Left renal pelvis (tissue), 4 donors: ENCODE measurements at regions not wholly inside any gene's neighbourhood (a gene's known extent, or its start where the extent isn't known, plus 50 kb on each side); places are given as distances from the start of the nearest gene placed in this dataset.

Experiments
- DNase-seq, 4 donors: peaks; one replicate each; pipeline ENCODE4 v3.0.0-alpha.2; 2013; ENCODE audit warnings: low read depth in 4 of 4, low spot score in 3 of 4

DNA sequence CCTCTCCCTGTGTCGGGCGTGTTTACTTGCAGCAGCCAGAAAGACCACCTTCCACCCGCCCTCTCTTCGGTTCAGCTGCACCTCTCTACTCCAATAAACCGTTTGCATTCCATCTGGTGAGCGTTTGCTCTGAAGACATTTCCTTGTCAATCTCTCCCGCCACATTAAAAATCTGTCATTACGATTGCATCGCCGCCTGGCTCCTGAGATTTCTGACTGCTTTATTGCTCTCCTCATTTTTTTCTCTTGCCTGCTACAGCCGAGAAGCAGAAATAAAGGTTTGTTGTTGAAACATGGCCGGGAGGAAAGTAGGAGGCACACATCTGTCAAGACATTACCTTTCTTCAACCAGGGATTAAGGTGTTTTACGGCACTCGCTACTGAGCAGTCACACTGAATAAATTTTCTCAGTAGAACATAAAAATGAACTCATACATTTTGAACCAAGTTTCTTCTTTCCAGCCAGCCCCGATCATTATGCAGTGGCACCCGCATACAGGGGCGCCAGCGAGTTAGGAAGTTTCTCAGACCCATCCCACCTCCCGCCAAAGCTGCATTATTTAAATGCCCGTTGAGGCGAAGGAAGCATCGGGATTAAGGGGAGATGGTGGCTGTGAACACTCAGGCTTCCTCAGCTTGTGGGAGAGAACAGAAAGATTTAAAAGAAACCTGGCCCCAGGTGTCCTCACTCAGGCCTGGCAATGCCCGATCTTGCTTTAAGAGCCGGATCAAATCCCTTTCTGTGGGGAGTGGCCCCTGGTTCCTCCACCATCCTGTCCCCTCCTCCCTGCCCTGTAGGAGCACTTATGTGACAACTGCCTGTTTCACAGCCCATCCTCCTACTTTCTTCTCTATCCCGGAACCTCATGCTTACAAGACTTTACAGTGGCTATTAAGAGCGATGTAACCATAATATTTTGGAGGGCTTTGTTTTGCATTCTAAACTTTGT is 1108.9 kb downstream of the BCL11B start:
- no peak for DNase-seq

DNA sequence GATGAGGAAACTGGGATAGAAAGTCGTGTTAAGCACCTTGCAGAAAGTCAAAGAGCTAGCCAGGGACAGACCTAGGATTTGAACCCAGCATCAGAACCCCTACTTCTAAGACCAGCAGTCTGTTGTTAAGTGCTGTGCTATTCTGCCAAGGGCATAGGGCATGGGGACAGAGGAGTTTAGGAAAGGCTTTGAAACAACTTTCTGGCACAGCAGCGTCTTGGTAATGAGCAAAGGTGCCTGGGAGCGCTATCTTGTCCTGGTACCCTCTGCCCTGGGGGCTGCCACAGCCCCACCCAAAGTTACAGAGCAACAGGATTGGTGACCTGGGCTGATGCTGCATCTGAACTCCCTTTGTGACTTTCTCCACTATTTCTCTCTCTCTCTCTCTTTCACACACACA is 1108.1 kb downstream of the BCL11B start:
- DNase-seq = no peak

DNA sequence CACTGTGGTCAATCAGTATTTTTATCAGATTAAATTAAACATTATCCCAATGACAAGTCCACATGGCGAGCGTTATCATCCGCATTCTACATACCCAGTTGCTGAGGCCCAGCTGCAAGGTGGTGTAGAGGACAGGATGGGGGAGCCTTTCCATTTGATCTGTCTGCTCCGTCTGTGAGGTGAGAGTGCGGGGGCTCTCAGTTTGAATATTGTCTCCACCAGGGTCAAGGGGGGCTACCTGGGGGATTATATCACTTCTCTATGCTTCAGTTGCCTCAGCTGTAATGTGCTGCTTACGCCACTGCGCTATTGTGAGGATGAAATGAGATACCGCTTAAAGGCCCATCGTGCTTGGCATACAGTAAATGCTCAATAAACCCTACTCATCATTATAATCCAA is 1106.0 kb downstream of the BCL11B start:
- no peak for DNase-seq

DNA sequence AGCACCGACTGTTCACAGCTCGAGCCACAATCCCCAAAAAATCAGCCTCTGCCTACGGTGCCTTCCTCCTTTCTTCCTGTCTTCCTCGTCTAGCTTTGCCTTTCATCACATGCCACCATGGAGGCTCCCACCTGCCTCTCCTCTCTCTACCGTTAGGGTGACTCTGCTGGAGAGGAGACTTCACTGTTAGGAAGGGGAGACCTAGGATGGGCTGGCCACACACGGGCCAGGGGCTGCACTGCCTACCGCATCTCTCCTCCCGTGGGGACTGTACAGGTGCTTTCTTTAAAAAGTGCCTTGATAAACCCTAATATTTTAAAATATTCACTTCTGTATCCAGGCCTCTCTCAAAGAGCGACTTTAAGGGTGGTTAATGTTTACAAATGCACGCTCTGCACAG is 1104.7 kb downstream of the BCL11B start:
- DNase-seq = no peak

DNA sequence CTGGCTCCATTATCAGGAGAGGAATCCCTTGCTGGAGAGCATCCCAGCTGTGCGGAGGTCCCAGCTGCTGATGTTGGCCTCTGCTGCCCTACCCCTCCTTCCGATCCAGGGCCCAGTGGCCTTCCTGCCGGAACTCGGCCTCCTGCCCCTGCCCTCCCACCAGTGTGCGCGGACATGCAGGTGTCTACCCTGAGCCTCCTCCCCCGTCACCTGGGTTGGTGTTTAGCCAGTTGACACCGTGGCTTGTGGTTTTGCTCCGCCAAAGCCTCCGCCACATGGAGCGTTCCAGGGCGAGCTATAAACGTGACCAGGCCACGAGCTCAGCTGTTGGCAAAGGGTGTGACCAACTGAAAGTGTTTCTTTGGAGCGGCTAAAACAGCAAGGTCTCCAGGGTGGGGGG is 1104.3 kb downstream of the BCL11B start:
- no peak for DNase-seq

DNA sequence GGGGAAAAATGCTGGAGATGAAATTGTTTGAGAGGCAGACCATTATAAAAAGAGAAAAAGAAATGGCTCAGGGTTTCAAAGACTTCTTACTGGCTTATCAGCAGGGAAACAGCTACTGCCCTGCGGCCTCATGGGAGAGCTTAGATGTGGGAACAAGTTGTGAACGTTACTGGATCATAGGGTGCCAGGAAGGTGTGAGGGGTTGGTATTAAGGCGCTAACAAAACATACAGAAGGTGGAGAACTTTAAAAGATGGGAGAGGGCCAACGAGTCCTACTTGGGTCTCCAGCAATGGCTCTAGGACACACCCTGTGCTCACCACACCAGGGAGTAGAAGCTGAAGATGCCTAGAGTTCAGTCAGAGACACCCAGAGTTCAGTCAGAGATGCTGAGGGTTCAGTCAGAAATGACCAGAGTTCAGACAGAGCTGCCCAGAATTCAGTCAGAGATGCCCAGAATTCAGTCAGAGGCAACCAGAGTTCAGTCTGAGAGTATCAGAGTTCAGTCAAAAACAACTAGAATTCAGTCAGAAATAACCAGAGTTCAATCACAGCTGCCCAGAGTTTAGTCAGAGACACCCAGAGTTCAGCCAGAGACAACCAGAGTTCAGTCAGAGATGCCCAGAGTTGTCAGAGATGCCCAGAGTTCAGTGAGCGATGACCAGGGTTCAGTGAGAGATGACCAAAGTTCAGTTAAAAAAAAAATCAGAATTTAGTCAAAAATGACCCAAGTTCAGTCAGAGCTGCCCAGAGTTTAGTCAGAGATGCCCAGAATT is 1103.6 kb downstream of the BCL11B start:
- no peak for DNase-seq

DNA sequence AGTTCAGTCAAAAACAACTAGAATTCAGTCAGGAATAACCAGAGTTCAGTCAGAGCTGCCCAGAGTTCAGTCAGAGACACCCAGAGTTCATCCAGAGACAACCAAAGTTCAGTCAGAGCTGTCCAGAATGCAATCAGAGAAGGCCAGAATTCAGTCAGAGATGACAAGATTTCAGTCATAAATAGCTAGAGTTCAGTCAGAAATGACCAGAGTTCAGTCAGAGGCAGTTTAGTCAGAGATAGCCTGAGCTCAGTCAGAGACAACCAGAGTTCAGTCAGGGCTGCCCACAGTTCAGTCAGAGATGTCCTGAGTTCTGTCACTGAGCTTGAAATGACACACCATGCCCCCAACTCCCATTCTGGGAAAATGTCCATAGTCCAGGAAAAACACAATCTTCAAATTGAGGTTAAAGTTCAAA is 1102.8 kb downstream of the BCL11B start:
- DNase-seq = no peak

DNA sequence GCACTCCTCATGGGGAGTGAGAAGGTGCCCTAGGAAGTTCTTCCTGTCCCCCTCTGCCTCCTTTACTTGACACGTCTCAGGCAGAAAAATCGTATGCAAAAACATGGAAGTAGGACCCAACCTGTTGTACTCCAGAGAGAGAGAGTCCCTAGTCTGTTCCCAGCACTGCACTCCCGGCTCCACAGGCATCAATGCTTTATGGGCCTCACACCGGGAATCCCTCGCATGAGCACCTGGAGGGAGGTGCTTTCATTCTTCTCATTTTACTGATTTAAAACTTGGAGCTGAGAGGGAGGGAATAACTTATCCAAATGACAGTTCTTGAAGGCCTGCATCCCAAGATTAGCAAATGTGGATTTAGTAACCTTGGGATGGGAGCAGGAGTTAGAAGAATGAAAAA is 1101.4 kb downstream of the BCL11B start:
- DNase-seq = no peak

DNA sequence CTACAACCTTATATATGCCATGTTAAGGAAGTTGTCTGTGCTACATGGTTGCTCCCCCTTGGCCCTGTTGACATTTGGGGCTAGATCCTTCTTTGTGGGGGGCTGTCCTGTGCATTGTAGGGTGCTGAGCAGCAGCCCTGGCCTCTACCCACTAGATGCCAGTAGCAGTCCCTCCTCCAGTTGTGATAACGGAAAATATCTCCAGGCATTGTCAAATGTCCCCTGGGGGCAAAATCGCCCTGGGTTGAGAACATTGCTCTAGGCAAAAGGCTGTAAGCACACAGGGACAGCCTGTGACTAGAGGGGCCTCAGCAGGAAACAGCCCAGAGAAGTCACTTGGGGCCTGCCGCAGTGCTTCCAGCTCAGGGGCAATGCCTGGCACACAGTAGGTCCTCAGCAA is 1100.3 kb downstream of the BCL11B start:
- DNase-seq = no peak

DNA sequence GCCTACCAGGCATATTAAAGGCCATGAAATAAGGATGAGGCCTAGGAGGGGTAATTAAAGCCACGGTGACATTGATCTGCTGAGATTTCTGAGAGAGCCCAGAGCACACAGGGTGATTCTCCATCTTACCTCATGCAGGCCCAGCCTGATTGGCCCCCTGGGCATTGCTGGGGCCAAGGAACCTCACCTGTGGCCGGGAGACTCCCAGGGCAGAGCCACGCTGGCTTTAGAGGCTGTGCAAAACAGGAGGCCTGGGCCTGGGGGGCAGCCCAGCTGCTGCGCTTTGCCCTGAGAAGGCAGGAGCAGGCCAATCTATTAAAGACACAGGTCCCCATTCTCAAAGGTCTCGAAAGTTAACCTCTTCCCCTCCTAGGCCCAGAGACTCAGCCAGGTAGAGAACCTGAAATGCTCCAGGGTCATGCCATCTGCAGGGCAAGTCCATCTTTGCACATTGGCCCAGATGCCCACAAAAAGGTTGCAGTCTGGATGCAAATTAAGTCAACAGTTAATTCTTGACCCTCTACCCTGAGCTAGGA is 1099.7 kb downstream of the BCL11B start:
- no peak for DNase-seq

DNA sequence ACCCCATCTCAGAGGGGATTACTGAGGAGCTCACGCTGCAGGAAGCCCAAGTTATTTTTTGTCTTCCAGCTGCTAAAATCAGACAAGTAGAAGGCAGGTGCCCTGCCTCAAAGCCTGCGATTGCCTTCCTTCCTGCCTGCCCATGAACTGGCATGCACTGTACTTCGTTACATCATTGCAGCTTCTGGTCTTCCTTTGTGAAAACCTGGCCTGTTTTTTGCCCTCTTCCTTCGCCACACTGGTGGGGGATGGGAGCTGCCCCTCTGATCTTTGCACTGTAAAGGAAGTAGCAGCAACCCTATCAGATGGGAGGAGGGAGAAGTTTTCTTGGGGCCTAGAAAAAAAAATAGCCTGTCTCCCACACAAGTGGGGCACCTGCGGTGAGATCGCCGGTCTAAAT is 1098.7 kb downstream of the BCL11B start:
- DNase-seq = no peak

DNA sequence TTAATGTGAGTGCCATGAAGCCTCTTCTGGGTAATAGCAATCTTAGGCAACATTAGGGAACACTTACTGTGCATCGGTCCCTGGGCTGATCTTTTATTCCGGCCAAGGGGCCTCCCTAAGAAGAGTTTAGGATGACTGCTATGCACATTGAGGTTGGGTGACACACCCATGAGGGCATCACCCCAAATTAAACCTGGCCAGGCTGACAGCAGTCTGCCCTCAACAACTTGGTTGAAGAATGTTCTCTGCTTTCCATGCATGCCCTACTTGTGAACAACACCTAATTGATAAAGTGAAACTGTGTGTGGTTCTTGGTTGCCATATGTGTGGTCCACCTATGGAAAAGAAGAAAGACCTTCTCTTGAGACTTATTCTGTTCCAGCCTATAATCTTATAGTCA is 1098.0 kb downstream of the BCL11B start:
- no peak for DNase-seq

DNA sequence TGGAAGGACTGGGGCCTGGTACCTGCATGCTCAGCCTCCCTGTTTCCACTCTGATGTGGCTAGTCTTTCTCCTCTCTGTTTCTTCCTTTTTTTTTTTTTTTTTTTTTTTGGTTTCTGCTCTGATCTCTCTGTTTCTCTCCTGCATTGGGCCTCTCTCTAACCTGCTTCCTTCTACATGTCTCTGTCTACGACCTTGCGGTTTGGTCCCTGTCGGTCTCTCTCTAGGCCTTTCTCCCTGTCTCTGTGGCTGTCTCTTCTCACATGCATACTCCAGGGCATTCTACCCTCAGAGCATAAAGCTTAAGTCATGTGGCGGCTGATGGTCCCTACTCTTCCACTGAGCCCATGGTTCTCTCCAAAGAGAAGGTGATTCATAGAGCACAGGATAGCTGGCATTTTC is 1096.6 kb downstream of the BCL11B start:
- no peak for DNase-seq

DNA sequence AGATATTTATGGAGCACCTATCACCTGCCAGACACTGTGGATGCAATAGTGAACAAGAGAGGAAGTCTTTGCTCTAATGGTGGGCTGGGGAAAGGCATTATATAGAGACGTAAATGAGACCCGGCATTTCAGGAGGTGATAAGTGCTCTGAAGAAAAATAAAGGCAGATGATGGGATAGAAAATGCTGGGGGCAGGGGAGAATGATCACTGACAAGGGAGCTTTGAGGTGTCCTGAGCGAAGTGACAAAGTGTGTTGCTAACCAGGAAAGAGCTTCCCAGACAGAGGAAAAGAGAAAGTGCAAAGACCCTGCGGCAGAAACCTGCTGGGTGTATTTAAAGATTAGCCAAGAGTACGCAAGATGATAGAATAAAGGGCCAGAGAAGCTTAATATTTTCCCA is 1096.1 kb downstream of the BCL11B start:
- DNase-seq = no peak

DNA sequence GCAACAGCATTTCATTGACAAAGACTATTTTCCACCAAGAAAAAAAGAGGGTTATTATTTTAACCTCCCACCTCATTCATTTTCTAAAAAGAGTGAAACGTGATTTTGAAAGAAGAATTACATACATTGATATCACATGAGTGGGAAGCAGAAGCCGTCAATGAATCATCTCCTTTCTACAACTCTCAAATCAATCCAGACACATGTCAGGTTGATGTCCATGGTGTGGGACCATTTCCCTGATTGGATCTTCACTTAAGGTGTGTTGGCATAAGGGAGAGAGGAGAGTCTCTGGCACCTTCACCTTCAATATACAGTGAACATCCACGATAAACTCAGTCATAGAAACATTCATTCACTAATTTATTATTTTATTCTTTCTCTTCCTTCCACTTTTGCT is 1095.1 kb downstream of the BCL11B start:
- no peak for DNase-seq

DNA sequence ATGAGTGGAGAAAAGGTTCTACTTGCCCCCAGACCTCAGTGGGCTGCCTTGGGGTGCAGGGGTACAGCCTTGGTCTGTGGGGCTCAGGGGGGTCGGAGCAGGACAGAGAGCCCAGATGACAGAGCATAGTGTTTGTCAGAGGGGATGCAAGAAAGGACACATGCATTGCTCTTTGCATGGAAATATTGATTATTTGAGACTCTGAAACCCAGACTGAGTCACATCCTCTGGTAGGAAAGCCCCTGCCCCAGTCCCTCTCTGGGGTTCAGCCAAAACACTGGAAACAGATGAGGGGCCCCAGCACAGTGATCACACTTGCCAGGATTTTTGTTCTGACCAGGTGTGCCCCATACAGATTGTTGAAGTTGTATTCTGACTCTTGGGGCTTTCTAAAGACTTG is 1094.4 kb downstream of the BCL11B start:
- no peak for DNase-seq

DNA sequence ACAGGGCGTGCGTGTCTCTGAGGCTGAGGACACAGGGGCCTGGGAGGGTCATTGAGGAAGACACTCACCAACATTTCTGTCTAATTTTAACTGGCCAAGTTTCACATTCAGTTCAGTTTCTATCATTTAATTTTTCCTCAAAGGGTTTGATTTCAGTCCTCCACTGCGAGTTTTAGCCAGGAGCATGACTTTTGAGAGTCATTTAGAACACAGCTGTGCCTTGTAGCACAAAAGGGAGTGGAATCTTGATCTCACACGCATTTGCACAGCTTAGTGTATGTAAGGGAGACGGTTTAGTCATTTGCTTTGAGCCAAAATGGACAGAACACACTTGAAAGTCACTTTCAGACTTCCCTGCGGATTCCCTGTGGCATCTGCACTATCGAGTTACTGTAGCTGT is 1090.8 kb downstream of the BCL11B start:
- DNase-seq = no peak

DNA sequence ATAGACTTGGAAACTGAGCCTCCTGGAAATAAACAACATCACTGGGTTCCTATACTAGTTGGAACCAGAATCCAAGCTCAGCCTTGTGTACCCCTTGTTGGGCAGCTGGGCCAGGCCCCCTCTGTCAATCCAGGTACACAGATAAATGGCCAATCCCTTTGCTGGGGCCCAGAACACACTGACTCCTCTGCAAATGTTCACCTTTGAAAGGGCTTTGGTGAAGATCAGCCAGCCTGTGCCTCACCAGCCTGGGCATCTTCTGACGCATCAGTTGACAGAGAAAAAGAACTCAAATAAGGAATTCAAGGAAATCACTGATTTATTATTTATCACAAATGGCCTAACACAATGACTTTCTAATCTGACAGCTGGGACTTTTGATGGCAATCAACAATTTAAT is 1090.2 kb downstream of the BCL11B start:
- no peak for DNase-seq

DNA sequence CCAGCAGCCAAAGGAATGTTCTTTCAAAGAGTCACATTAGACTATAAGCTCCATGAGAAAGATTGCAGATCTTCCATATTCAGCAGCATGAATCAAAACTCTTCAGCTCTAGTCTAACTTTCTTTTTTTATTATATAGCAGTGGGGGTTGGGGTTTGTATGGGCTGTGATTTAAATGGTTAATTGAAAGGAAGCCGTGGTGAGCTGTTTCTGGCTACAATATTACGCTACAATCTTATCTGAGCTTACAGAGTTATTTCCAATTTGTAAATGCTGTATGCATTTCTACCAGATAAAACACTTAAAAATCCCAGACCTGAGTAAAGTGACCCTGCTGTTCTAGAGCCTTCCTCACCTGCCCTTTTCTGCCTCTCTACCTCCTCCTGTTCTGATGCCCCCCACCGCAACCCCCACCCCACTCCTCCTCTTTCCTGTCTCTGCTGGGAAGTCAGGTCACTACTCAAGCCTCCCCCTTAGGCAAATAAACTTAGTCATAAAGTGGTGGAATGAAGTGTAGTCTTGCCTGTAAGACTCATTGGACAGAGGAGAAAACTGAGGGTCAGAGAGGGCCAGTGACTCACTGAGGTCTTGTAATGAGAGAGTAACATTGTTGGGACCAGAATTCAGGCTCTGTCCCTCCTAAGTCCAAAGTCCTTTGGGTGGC is 1089.5 kb downstream of the BCL11B start:
- DNase-seq = no peak

DNA sequence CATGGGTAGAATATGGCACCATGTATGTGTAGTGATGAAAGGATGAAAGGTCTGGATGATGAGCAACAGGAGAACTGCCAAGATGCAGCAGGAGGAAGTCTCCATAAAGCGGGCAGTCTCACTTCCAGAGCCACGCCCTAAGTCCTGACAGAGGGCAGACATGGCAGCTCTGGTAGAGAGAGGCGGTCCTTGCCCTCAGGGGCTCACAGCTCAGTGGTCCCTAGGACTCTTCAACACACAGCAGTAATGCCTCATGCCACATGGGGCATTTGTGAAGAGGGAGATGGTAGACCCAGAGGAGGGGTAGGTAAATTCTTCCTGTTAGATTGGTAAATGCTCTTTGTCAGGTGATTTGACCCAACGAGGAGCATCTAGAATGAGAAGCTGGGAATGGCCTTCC is 1088.4 kb downstream of the BCL11B start:
- no peak for DNase-seq

DNA sequence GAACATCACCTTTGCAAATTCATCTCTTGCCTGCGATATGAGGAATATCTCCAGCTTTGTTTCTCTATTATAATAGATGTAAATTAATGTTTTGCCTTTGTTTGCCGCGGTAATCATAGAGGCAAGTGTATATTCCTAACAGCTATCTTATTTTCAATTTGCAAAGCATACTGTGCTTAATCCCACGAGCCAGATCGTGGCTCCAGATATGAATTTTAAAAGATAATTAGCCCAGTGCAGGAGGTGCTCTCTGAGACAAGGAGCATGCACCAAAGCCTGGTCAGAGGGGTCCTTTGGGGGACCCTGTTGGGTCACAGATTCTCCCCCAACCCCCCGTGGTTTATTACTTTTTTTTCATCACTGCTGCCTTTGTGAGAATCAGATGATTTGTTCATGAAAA is 1087.5 kb downstream of the BCL11B start:
- no peak for DNase-seq
